Astrocyte (in vitro differentiated cells and primary cell): ENCODE measurements at regions not wholly inside any gene's neighbourhood (a gene's known extent, or its start where the extent isn't known, plus 50 kb on each side); places are given as distances from the start of the nearest gene placed in this dataset.

Experiments
- CTCF ChIP-seq: IDR thresholded peaks from 2 replicates; pipeline ENCODE4 v1.5.1; 2011; ENCODE audit warnings: low read depth, mild to moderate bottlenecking, inconsistent platforms, low read length, moderate library complexity; ENCODE audit not compliant: insufficient read depth
- EZH2 ChIP-seq: IDR thresholded peaks from 2 replicates; pipeline ENCODE4 v1.6.1; 2012; ENCODE audit warnings: mild to moderate bottlenecking, low read length, inconsistent platforms; ENCODE audit not compliant: insufficient read depth

GRCh38 chr4:187544461-187545053 is 451.0 kb upstream of the ZFP42 start:
- TF ChIP-seq CTCF (no peak), EZH2 (no peak)
